HEK293T (cell line): ENCODE measurements at regions not wholly inside any gene's neighbourhood (a gene's known extent, or its start where the extent isn't known, plus 50 kb on each side); places are given as distances from the start of the nearest gene placed in this dataset.

Experiments
- NFRKB ChIP-seq: fragments of 450-650 bp; IDR thresholded peaks from 2 replicates; pipeline ENCODE4 v1.6.1; 2016; ENCODE audit warnings: mild to moderate bottlenecking, moderate library complexity
- SP1 ChIP-seq: fragments of 450-650 bp; IDR thresholded peaks from 2 replicates; pipeline ENCODE4 v1.6.1; 2017
- SUZ12 ChIP-seq: fragments of 450-650 bp; IDR thresholded peaks from 2 replicates; pipeline ENCODE4 v1.6.1; 2016; ENCODE audit warnings: mild to moderate bottlenecking
- TARDBP ChIP-seq: fragments of 450-650 bp; IDR thresholded peaks from 2 replicates; pipeline ENCODE4 v1.6.1; 2016

DNA sequence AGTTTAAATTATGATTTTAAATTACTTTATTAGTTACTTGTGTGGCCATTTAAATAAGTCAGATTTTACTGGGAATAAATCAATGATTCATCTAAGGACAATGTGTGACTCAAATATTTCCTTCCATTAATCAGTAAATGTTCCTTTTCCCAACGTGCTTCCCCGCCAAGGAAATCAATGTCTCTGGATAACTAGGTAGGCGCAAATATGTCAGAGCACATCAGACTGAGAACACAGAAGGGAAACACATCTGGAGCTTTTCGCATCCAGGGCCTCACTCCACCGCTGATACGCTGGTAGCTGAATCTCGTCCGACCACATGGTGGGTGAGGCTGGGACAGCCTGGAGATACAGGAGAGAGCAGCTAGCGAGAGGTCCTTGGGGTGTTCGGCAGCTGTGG lies 56.4 kb upstream of the RPS6KA2 start:
- TF ChIP-seq TARDBP (no peak), NFRKB (no peak), SUZ12 (no peak), SP1 (no peak)
